H1 (cell line): ENCODE measurements at regions not wholly inside any gene's neighbourhood (a gene's known extent, or its start where the extent isn't known, plus 50 kb on each side); places are given as distances from the start of the nearest gene placed in this dataset.

Experiments used
- CTCF ChIA-PET: fragments of 300-600 bp; sonication (Branson Sonifier 250); formaldehyde crosslinking; loops from one replicate; lab custom pipeline; 2021; ENCODE audit not compliant: partially characterized antibody; lab: Charles Lee
- POLR2A ChIA-PET: fragments of 300-600 bp; sonication (Branson Sonifier 250); formaldehyde crosslinking; loops from one replicate; lab custom pipeline; 2021; ENCODE audit warnings: inconsistent platforms; ENCODE audit not compliant: partially characterized antibody; lab: Charles Lee
- DNase-seq, 2 experiments: peaks; one replicate each; pipeline versions ENCODE4 v3.0.0 to v3.0.0-alpha.2; 2010 to 2022; ENCODE audit warnings: low spot score in 2 of 2, low read depth in 1 of 2, mixed read lengths in 1 of 2
- FAIRE-seq: peaks from 2 replicates; lab custom pipeline; 2011; peaks lifted over from hg19 to GRCh38; lab: Jason Lieb, UNC
- H2AFZ ChIP-seq: 2 replicates; pipeline ENCODE4 v1.8.1; 2012; ENCODE audit warnings: low read length, inconsistent platforms
- H2AK5ac ChIP-seq: 2 replicates; pipeline ENCODE4 v1.6.1; 2013; ENCODE audit warnings: low read depth, low read length
- H2BK120ac ChIP-seq: replicated peaks from 2 replicates; pipeline ENCODE3; 2013; ENCODE audit warnings: low read depth, low read length, inconsistent platforms
- H2BK12ac ChIP-seq: 2 replicates; pipeline ENCODE4 v1.6.1; 2013; ENCODE audit warnings: low read depth, low read length
- H2BK15ac ChIP-seq: 2 replicates; pipeline ENCODE4 v1.6.1; 2013; ENCODE audit warnings: low read length
- H2BK20ac ChIP-seq: 2 replicates; pipeline ENCODE4 v1.6.1; 2013; ENCODE audit warnings: low read length
- H2BK5ac ChIP-seq: 2 replicates; pipeline ENCODE4 v1.6.1; 2013; ENCODE audit warnings: low read depth, low read length
- H3K14ac ChIP-seq: 2 replicates; pipeline ENCODE4 v1.6.1; 2013; ENCODE audit warnings: inconsistent platforms; ENCODE audit not compliant: insufficient read length
- H3K18ac ChIP-seq: 2 replicates; pipeline ENCODE4 v1.6.1; 2013; ENCODE audit warnings: low read length; ENCODE audit errors: extremely low read depth
- H3K23ac ChIP-seq: 2 replicates; pipeline ENCODE4 v1.6.1; 2013; ENCODE audit warnings: inconsistent platforms; ENCODE audit not compliant: insufficient read length
- H3K23me2 ChIP-seq: 2 replicates; pipeline ENCODE4 v1.6.1; 2013; ENCODE audit warnings: low read depth, low read length
- H3K27ac ChIP-seq: 2 replicates; pipeline ENCODE4 v1.6.1; 2011; ENCODE audit warnings: low read depth, low read length, inconsistent platforms
- H3K27me3 ChIP-seq, 4 experiments: replicated peaks in 1 of 4; 1 replicate in 1 of 4; 2 replicates in 3 of 4; pipeline versions ENCODE4 v1.6.1 to v1.8.1; 2011 to 2013; ENCODE audit warnings: low read length in 3 of 4, mild to moderate bottlenecking in 3 of 4, inconsistent platforms in 2 of 4, mixed read lengths in 2 of 4, moderate library complexity in 1 of 4; ENCODE audit not compliant: control insufficient read depth in 3 of 4, insufficient read depth in 3 of 4; ENCODE audit errors: extremely low read depth in 1 of 4
- H3K36me3 ChIP-seq, 4 experiments: 2 replicates each; pipeline versions ENCODE4 v1.6.1 to v1.8.1; 2011 to 2013; ENCODE audit warnings: mild to moderate bottlenecking in 4 of 4, low read length in 3 of 4, moderate library complexity in 2 of 4, control low read depth in 1 of 4, inconsistent platforms in 1 of 4; ENCODE audit not compliant: insufficient read depth in 4 of 4, control insufficient read depth in 2 of 4
- H3K4ac ChIP-seq: replicated peaks from 2 replicates; pipeline ENCODE3; 2013; ENCODE audit warnings: low read length, low read depth, mixed read lengths, inconsistent platforms; ENCODE audit not compliant: insufficient read length
- H3K4me1 ChIP-seq, 4 experiments: replicated peaks in 1 of 4; 1 replicate in 1 of 4; 2 replicates in 3 of 4; pipeline versions ENCODE4 v1.6.1 to v1.8.1; 2011 to 2013; ENCODE audit warnings: low read length in 3 of 4, inconsistent platforms in 2 of 4, mixed read lengths in 1 of 4; ENCODE audit not compliant: insufficient read depth in 4 of 4, control insufficient read depth in 3 of 4
- H3K4me2 ChIP-seq, 2 experiments: 2 replicates each; pipeline versions ENCODE4 v1.6.1 to v1.8.1; 2011 to 2013; ENCODE audit warnings: low read depth in 2 of 2, low read length in 2 of 2, control low read depth in 1 of 2, inconsistent platforms in 1 of 2, mild to moderate bottlenecking in 1 of 2; ENCODE audit not compliant: insufficient read depth in 1 of 2
- H3K4me3 ChIP-seq, 4 experiments: fragments of 200-600, 300-600 bp in 1 of 4; sonication (generic), shearing (Covaris generic), sonication (Bioruptor Twin) in 1 of 4; 2 replicates each; pipeline versions ENCODE4 v1.5.1 to v1.8.1; 2011 to 2016; ENCODE audit warnings: low read length in 4 of 4, low read depth in 3 of 4, control low read depth in 2 of 4, inconsistent platforms in 2 of 4, mild to moderate bottlenecking in 2 of 4, mixed read lengths in 1 of 4, moderate library complexity in 1 of 4; ENCODE audit not compliant: insufficient read depth in 2 of 4; ENCODE audit errors: extremely low read depth in 1 of 4
- H3K56ac ChIP-seq: replicated peaks from 2 replicates; pipeline ENCODE3; 2013; ENCODE audit warnings: low read depth, mild to moderate bottlenecking, mixed read lengths, low read length, inconsistent platforms; ENCODE audit not compliant: insufficient read length
- H3K79me1 ChIP-seq: 2 replicates; pipeline ENCODE4 v1.6.1; 2013; ENCODE audit warnings: low read depth, low read length, control low read depth
- H3K79me2 ChIP-seq, 2 experiments: 2 replicates each; pipeline versions ENCODE4 v1.6.1 to v1.8.1; 2012 to 2013; ENCODE audit warnings: low read length in 2 of 2, mild to moderate bottlenecking in 2 of 2, inconsistent platforms in 1 of 2; ENCODE audit not compliant: insufficient read depth in 2 of 2, control insufficient read depth in 1 of 2
- H3K9ac ChIP-seq, 4 experiments: replicated peaks in 1 of 4; 1 replicate in 1 of 4; 2 replicates in 3 of 4; pipeline versions ENCODE4 v1.6.1 to v1.8.1; 2011 to 2013; ENCODE audit warnings: low read depth in 3 of 4, low read length in 3 of 4, control low read depth in 2 of 4, mild to moderate bottlenecking in 2 of 4, moderate library complexity in 2 of 4, inconsistent platforms in 1 of 4; ENCODE audit errors: extremely low read depth in 1 of 4
- H3K9me3 ChIP-seq, 2 experiments: 2 replicates each; pipeline versions ENCODE4 v1.6.1 to v1.8.1; 2012 to 2013; ENCODE audit warnings: mild to moderate bottlenecking in 2 of 2, moderate library complexity in 2 of 2, control low read depth in 1 of 2, inconsistent platforms in 1 of 2, low read depth in 1 of 2, low read length in 1 of 2, mixed read lengths in 1 of 2; ENCODE audit not compliant: insufficient read depth in 2 of 2
- H4K20me1 ChIP-seq, 2 experiments: replicated peaks in 1 of 2; 2 replicates each; pipeline versions ENCODE3 to v1.8.1; 2011 to 2013; ENCODE audit warnings: inconsistent platforms in 2 of 2, low read length in 2 of 2, mild to moderate bottlenecking in 1 of 2; ENCODE audit not compliant: insufficient read depth in 2 of 2, control insufficient read depth in 1 of 2
- H4K5ac ChIP-seq: 2 replicates; pipeline ENCODE4 v1.6.1; 2013; ENCODE audit warnings: low read length, low read depth, mixed read lengths, inconsistent platforms; ENCODE audit not compliant: insufficient read length
- H4K8ac ChIP-seq: 2 replicates; pipeline ENCODE4 v1.8.0; 2013; ENCODE audit warnings: mild to moderate bottlenecking, moderate library complexity, low read length, inconsistent platforms; ENCODE audit not compliant: insufficient read depth; ENCODE audit errors: extremely low read depth
- H4K91ac ChIP-seq: replicated peaks from 2 replicates; pipeline ENCODE3; 2013; ENCODE audit warnings: low read length, mixed read lengths, inconsistent platforms; ENCODE audit not compliant: insufficient read length
- KDM4A ChIP-seq: IDR thresholded peaks from one replicate; pipeline ENCODE4 v1.7.1; 2012; ENCODE audit warnings: low read depth, mild to moderate bottlenecking, moderate library complexity, low read length, inconsistent platforms; ENCODE audit not compliant: severe bottlenecking
- POU5F1 ChIP-seq: IDR thresholded peaks from 2 replicates; pipeline ENCODE4 v1.6.1; 2011; ENCODE audit warnings: low read depth, mild to moderate bottlenecking, low read length, moderate library complexity
- WGBS, 2 experiments: shearing (Covaris generic) in 1 of 2; methylation state at CpG; one replicate each; pipeline versions ENCODE4 v1.1.6 to v1.1.7; 2013 to 2015; ENCODE audit warnings: low lambda C conversion rate in 2 of 2, mixed read lengths in 2 of 2, inconsistent platforms in 1 of 2, low coverage in 1 of 2, missing lambda C conversion rate in 1 of 2; ENCODE audit not compliant: insufficient replicate concordance in 2 of 2, insufficient coverage in 1 of 2, insufficient read length in 1 of 2; ENCODE audit errors: extremely low coverage in 1 of 2, missing lambda C conversion rate in 1 of 2; 5-methylcytosine and 5-hydroxymethylcytosine counted together

- TF ChIP-seq KDM4A (no peak), POU5F1 (no peak)
Measured at GRCh38 chr2:41457026-41457425, 590.8 kb upstream of the PKDCC start.

More at GRCh38 chr2:41457026-41457425, 590.8 kb upstream of the PKDCC start:
- Histone ChIP-seq H3K36me3 (no peaks in the 10 kb centered on the region), H3K9ac (no peak overlapping the region), H2BK15ac (no peak overlapping the region), H3K27me3 (no peaks in the 10 kb centered on the region), H2BK12ac (no peak overlapping the region), H2BK5ac (no peak overlapping the region), H3K79me2 (no peaks in the 10 kb centered on the region), H4K8ac (no peak overlapping the region), H3K14ac (no peak overlapping the region), H3K4me2 (no peak overlapping the region), H4K20me1 (no peaks in the 10 kb centered on the region), H3K4me3 (no peak overlapping the region), H2AFZ (no peak overlapping the region), H3K56ac (no peak overlapping the region), H2BK120ac (no peak overlapping the region), H3K18ac (no peak overlapping the region), H4K91ac (no peak overlapping the region), H3K4me1 (no peaks in the 10 kb centered on the region), H4K5ac (no peak overlapping the region), H3K9me3 (no peaks in the 10 kb centered on the region), H3K4ac (no peak overlapping the region), H3K27ac (no peak overlapping the region), H3K79me1 (no peaks in the 10 kb centered on the region; the same call in 1 of the 2 replicates), H3K23ac (no peak overlapping the region), H2BK20ac (no peak overlapping the region), H3K23me2 (no peaks in the 10 kb centered on the region), H2AK5ac (no peak overlapping the region)
- no peak for DNase-seq
- FAIRE-seq = no peak
- ChIA-PET POLR2A (no interaction called here), CTCF (no interaction called here)
- 91% methylated on average over 3 of the region's 3 CpGs; no CpG with 5 or more reads in 1 of the 2 experiments for WGBS, 2 experiments
